K562 (cell line): ENCODE measurements at regions not wholly inside any gene's neighbourhood (a gene's known extent, or its start where the extent isn't known, plus 50 kb on each side); places are given as distances from the start of the nearest gene placed in this dataset.

ENCODE experiments used
- ATAC-seq: fragments of 200-7000 bp; cut with Tn5 transposase; 3 replicates; pipeline ENCODE4 v1.9.1; 2020; ENCODE audit warnings: moderate library complexity
- BruUV-seq: library from RNA; stranded (reverse); fragments of 400-500 nt; replicated peaks from 2 replicates; lab custom pipeline; 2021; lab: Mats Ljungman, UMichigan
- CTCF ChIA-PET: fragments of 300-600 bp; formaldehyde crosslinking; extraction: SDS; loops from one replicate; lab custom pipeline; 2021; ENCODE audit warnings: low intra/inter-chr PET ratio; lab: Yijun Ruan, JAX
- POLR2A ChIA-PET: fragments of 300-600, 350-650 bp; sonication (Branson Sonifier 250); formaldehyde crosslinking; extraction: SDS; loops from one replicate; lab custom pipeline; 2021; ENCODE audit warnings: antibody characterized with exemption, inconsistent platforms; lab: Yijun Ruan, JAX
- DNase-seq, 4 experiments: peaks; one replicate each; pipeline versions ENCODE4 v3.0.0 to v3.0.0-alpha.2; 2011 to 2018; ENCODE audit warnings: low spot score in 3 of 4, mixed read lengths in 3 of 4; ENCODE audit errors: extremely low read depth in 1 of 4
- FAIRE-seq: peaks from 2 replicates; lab custom pipeline; 2011; peaks lifted over from hg19 to GRCh38; lab: Jason Lieb, UNC
- H2AFZ ChIP-seq: 2 replicates; pipeline ENCODE4 v1.6.0; 2011; ENCODE audit warnings: low read depth, low read length, control low read depth, inconsistent platforms
- H3K27ac ChIP-seq: fragments of 200-600 bp; 3 replicates; pipeline ENCODE4 v1.8.0; 2011; ENCODE audit warnings: low read depth, mild to moderate bottlenecking, control low read depth, inconsistent platforms, low read length, moderate library complexity, mixed read lengths; ENCODE audit errors: extremely low read depth
- H3K27me3 ChIP-seq, 2 experiments: fragments of 300-600 bp in 1 of 2; 2 replicates in 1 of 2; 3 replicates in 1 of 2; pipeline versions ENCODE4 v1.6.0 to v1.8.0; 2011; ENCODE audit warnings: inconsistent platforms in 2 of 2, low read length in 2 of 2, mild to moderate bottlenecking in 1 of 2, mixed read lengths in 1 of 2, moderate library complexity in 1 of 2; ENCODE audit not compliant: control insufficient read depth in 2 of 2, insufficient read depth in 2 of 2
- H3K36me3 ChIP-seq: fragments of 300-600 bp; 3 replicates; pipeline ENCODE4 v1.8.0; 2011; ENCODE audit warnings: mild to moderate bottlenecking, low read length, inconsistent platforms; ENCODE audit not compliant: control insufficient read depth, insufficient read depth
- H3K4me1 ChIP-seq, 2 experiments: fragments of 200-600 bp in 1 of 2; replicated peaks in 1 of 2; 2 replicates in 1 of 2; 3 replicates in 1 of 2; pipeline versions ENCODE4 v1.5.1 to v1.8.0; 2011; ENCODE audit warnings: inconsistent platforms in 2 of 2, low read length in 2 of 2, mild to moderate bottlenecking in 1 of 2, mixed read lengths in 1 of 2, moderate library complexity in 1 of 2; ENCODE audit not compliant: control insufficient read depth in 2 of 2, insufficient read depth in 2 of 2
- H3K4me2 ChIP-seq: 2 replicates; pipeline ENCODE4 v1.6.1; 2011; ENCODE audit warnings: low read length, control low read depth, inconsistent platforms, mixed read lengths; ENCODE audit not compliant: insufficient read depth
- H3K4me3 ChIP-seq: fragments of 200-600 bp; sonication (generic), shearing (Covaris generic); 2 replicates; pipeline ENCODE4 v1.5.1; 2016; ENCODE audit warnings: control low read depth, inconsistent platforms
- H3K79me2 ChIP-seq: fragments of 200-600 bp; 3 replicates; pipeline ENCODE4 v1.8.0; 2011; ENCODE audit warnings: low read length, inconsistent platforms; ENCODE audit not compliant: control insufficient read depth, insufficient read depth
- H3K9ac ChIP-seq, 2 experiments: 2 replicates each; pipeline versions ENCODE4 v1.6.0 to v1.6.1; 2011; ENCODE audit warnings: low read depth in 2 of 2, low read length in 2 of 2, control low read depth in 1 of 2, inconsistent platforms in 1 of 2, mild to moderate bottlenecking in 1 of 2, mixed read lengths in 1 of 2; ENCODE audit not compliant: insufficient read depth in 1 of 2
- H3K9me1 ChIP-seq: one replicate; pipeline ENCODE4 v1.6.0; 2011; ENCODE audit warnings: inconsistent platforms, mild to moderate bottlenecking, low read length, moderate library complexity; ENCODE audit not compliant: control insufficient read depth, insufficient read depth
- H3K9me3 ChIP-seq: replicated peaks from 2 replicates; pipeline ENCODE4 v1.5.1; 2011; ENCODE audit warnings: low read depth, low read length, inconsistent platforms; ENCODE audit not compliant: control insufficient read depth, insufficient read depth
- H4K20me1 ChIP-seq: replicated peaks from 2 replicates; pipeline ENCODE4 v1.6.1; 2011; ENCODE audit warnings: low read length, inconsistent platforms, mixed read lengths; ENCODE audit not compliant: control insufficient read depth, insufficient read depth
- CSDE1 ChIP-seq, 2 experiments: fragments of 450-650 bp; IDR thresholded peaks; 2 replicates each; pipeline ENCODE4 v1.6.1; 2016; ENCODE audit warnings: mild to moderate bottlenecking in 1 of 2
- EHMT2 ChIP-seq: fragments of 450-650 bp; IDR thresholded peaks from 2 replicates; pipeline ENCODE4 v1.6.1; 2018; ENCODE audit warnings: antibody characterized with exemption
- EWSR1 ChIP-seq: fragments of 450-650 bp; IDR thresholded peaks from 2 replicates; pipeline ENCODE4 v1.6.1; 2018; ENCODE audit warnings: borderline replicate concordance, mild to moderate bottlenecking, low read depth, moderate library complexity; ENCODE audit not compliant: partially characterized antibody
- FOXP4 ChIP-seq: sonication (generic); formaldehyde crosslinking; IDR thresholded peaks from 2 replicates; pipeline ENCODE4 v1.8.0; 2022; ENCODE audit warnings: mild to moderate bottlenecking, missing genetic modification reagents, borderline replicate concordance
- NCOR1 ChIP-seq: fragments of 450-650 bp; IDR thresholded peaks from 2 replicates; pipeline ENCODE4 v1.6.1; 2016; ENCODE audit warnings: mild to moderate bottlenecking, moderate library complexity
- NONO ChIP-seq, 2 experiments: fragments of 200-400 bp in 1 of 2; fragments of 450-650 bp in 1 of 2; formaldehyde crosslinking in 1 of 2; IDR thresholded peaks; 2 replicates each; pipeline ENCODE4 v1.6.1; 2017; ENCODE audit warnings: low read depth in 2 of 2, mild to moderate bottlenecking in 2 of 2, moderate library complexity in 2 of 2, low read length in 1 of 2
- PCBP2 ChIP-seq: fragments of 200-400 bp; formaldehyde crosslinking; IDR thresholded peaks from 2 replicates; pipeline ENCODE4 v1.6.1; 2018; ENCODE audit warnings: low read length, low read depth, mild to moderate bottlenecking, moderate library complexity; ENCODE audit not compliant: poor library complexity, severe bottlenecking
- PHF21A ChIP-seq: fragments of 450-650 bp; IDR thresholded peaks from 2 replicates; pipeline ENCODE4 v1.6.1; 2017; ENCODE audit warnings: low read depth, borderline replicate concordance
- POLR2AphosphoS2 ChIP-seq: IDR thresholded peaks from 2 replicates; pipeline ENCODE4 v1.6.1; 2012; ENCODE audit warnings: low read length, improper control_type of control experiment
- PTRF ChIP-seq: fragments of 450-650 bp; IDR thresholded peaks from 2 replicates; pipeline ENCODE4 v1.6.1; 2016; ENCODE audit warnings: mild to moderate bottlenecking, missing genetic modification characterization, missing compliant biosample characterization
- SAFB ChIP-seq: fragments of 200-400 bp; formaldehyde crosslinking; IDR thresholded peaks from 2 replicates; pipeline ENCODE4 v1.6.1; 2017; ENCODE audit warnings: low read depth, low read length, borderline replicate concordance
- SNRNP70 ChIP-seq: fragments of 200-400 bp; formaldehyde crosslinking; optimal IDR thresholded peaks from 2 replicates; pipeline ENCODE3; 2017; ENCODE audit warnings: low read depth, low read length
- TAF9B ChIP-seq: fragments of 450-650 bp; IDR thresholded peaks from 2 replicates; pipeline ENCODE4 v1.6.1; 2018; ENCODE audit warnings: mild to moderate bottlenecking; ENCODE audit not compliant: partially characterized antibody
- ZHX1 ChIP-seq: fragments of 150-350 bp; conservative IDR thresholded peaks from 2 replicates; pipeline ENCODE4 v1.6.1; 2014; ENCODE audit warnings: low read length
- ZNF134 ChIP-seq: fragments of 250-450 bp; sonication (Bioruptor Pico); conservative IDR thresholded peaks from 2 replicates; pipeline ENCODE4 v1.4.0; 2020
- ZNF239 ChIP-seq: fragments of 250-450 bp; sonication (Bioruptor Pico); IDR thresholded peaks from 2 replicates; pipeline ENCODE4 v1.4.0; 2020; ENCODE audit warnings: mild to moderate bottlenecking
- WGBS: fragments of 100-300 bp; shearing (Covaris generic); methylation state at CpG from one replicate; pipeline ENCODE4 v1.1.6; 2016; ENCODE audit warnings: low coverage, mixed read lengths; ENCODE audit not compliant: insufficient coverage; ENCODE audit errors: missing lambda C conversion rate; 5-methylcytosine and 5-hydroxymethylcytosine counted together
- in situ Hi-C: fragments of 300-500 bp; cut with MboI; formaldehyde crosslinking; loops from 4 replicates; pipeline ENCODE4 v1.15.0; 2018; ENCODE audit warnings: inconsistent platforms, mixed read lengths
- intact Hi-C: fragments of 100-400 bp; cut with micrococcal nuclease; formaldehyde crosslinking; loops from 2 replicates; pipeline ENCODE4 v1.14.2; 2022
- TF ChIP-seq, protein P1 (sequence below): fragments of 250-450 bp; sonication (Bioruptor Pico); IDR thresholded peaks from 2 replicates; pipeline ENCODE4 v1.4.0; 2020; ENCODE audit warnings: mild to moderate bottlenecking, moderate library complexity

DNA sequence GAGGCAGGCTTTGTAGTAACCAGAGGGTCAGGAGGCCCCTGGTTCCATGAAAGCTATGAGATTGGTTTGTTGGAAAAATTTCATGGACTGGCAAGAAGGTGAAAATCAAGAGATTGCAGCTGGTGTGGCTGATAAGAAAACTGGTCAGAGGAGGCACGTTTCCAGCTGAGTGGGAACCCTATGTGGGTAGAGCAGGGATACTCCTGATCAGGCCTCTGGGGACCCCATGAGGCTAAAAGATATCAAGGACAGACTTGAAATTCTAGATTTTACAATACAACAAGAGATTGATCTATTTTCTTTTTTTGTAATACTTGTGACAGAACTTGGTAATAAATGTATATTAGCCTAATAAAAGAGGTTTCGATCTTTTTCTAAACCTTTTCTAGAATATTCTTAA is 1615.1 kb downstream of the DPP10 start:
- no peaks in the 10 kb centered on the region for H3K4me1 ChIP-seq
- ChIA-PET POLR2A (no interaction called here), CTCF (no interaction called here)
- no peak for DNase-seq
- in situ Hi-C loops = no loop called here
- H3K36me3 ChIP-seq = no peaks in the 10 kb centered on the region
- no peak overlapping the region for H3K4me2 ChIP-seq
- intact Hi-C loops = no loop called here
- H3K4me3 ChIP-seq = no peak overlapping the region
- H3K79me2 ChIP-seq = no peaks in the 10 kb centered on the region
- no peaks in the 10 kb centered on the region for H3K9me1 ChIP-seq
- ATAC-seq = no peak
- no peaks in the 10 kb centered on the region for H4K20me1 ChIP-seq
- no TSS peak for BruUV-seq
- H3K9me3 ChIP-seq = no peaks in the 10 kb centered on the region
- TF ChIP-seq EWSR1 = no peak
- TF ChIP-seq NONO (IDR thresholded peaks at IDR 0.05; ENCODE audit: low read depth in 2 of 2, low read length in 1 of 2) = no peak
- TF ChIP-seq NCOR1 = no peak
- no peak for TF ChIP-seq TAF9B
- TF ChIP-seq FOXP4 = no peak
- no peak for TF ChIP-seq EHMT2
- TF ChIP-seq, protein P1, sequence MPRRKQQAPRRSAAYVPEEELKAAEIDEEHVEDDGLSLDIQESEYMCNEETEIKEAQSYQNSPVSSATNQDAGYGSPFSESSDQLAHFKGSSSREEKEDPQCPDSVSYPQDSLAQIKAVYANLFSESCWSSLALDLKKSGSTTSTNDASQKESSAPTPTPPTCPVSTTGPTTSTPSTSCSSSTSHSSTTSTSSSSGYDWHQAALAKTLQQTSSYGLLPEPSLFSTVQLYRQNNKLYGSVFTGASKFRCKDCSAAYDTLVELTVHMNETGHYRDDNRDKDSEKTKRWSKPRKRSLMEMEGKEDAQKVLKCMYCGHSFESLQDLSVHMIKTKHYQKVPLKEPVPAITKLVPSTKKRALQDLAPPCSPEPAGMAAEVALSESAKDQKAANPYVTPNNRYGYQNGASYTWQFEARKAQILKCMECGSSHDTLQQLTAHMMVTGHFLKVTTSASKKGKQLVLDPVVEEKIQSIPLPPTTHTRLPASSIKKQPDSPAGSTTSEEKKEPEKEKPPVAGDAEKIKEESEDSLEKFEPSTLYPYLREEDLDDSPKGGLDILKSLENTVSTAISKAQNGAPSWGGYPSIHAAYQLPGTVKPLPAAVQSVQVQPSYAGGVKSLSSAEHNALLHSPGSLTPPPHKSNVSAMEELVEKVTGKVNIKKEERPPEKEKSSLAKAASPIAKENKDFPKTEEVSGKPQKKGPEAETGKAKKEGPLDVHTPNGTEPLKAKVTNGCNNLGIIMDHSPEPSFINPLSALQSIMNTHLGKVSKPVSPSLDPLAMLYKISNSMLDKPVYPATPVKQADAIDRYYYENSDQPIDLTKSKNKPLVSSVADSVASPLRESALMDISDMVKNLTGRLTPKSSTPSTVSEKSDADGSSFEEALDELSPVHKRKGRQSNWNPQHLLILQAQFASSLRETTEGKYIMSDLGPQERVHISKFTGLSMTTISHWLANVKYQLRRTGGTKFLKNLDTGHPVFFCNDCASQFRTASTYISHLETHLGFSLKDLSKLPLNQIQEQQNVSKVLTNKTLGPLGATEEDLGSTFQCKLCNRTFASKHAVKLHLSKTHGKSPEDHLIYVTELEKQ (CRISPR knock-in tag) = no peak
- no peak for TF ChIP-seq ZNF239 (CRISPR knock-in tag)
- no peak for TF ChIP-seq PTRF
- no peak for TF ChIP-seq SAFB
- no peak for TF ChIP-seq ZHX1
- TF ChIP-seq PHF21A = no peak
- no peak for TF ChIP-seq CSDE1 (IDR thresholded peaks at IDR 0.05)
- no peak for TF ChIP-seq POLR2AphosphoS2
- no peak for TF ChIP-seq PCBP2
- TF ChIP-seq ZNF134 (CRISPR knock-in tag) = no peak
- no peak for TF ChIP-seq SNRNP70
- no peak overlapping the region for H3K9ac ChIP-seq
- no peak overlapping the region for H3K27ac ChIP-seq
- H3K27me3 ChIP-seq = no peaks in the 10 kb centered on the region
- FAIRE-seq = no peak
- no peak overlapping the region for H2AFZ ChIP-seq
- WGBS = 6% methylated on average over 2 of the region's 2 CpGs
